Natural killer cell treated with Interleukin-12 subunit alpha and Interleukin-12 subunit beta and Interleukin-15 and Interleukin-18, amount 100 ng/mL, for 72 hours (primary cell): ENCODE measurements at regions not wholly inside any gene's neighbourhood (a gene's known extent, or its start where the extent isn't known, plus 50 kb on each side); places are given as distances from the start of the nearest gene placed in this dataset.
"Not testable (repeated sequence)": the region's sequence is repeated elsewhere in the genome, so short reads cannot be mapped to it uniquely, and the experiment has no call there.

Experiments
- ATAC-seq, 2 donors: fragments of 150-1000 bp; cut with Tn5 transposase in 1 of 2; sonication (Bioruptor Pico), chemical (Tn5 transposase) in 1 of 2; 2 replicates each; pipeline ENCODE4 v1.10.0; 2021
- DNase-seq: peaks from one replicate; pipeline ENCODE4 v3.0.0; 2022; ENCODE audit warnings: low spot score
- H3K27ac Mint-ChIP-seq, 2 donors: 1 replicate in 1 of 2; 2 replicates in 1 of 2; pipeline ENCODE4 v1.8.0; 2022; ENCODE audit warnings: mixed read lengths in 2 of 2, mild to moderate bottlenecking in 1 of 2, moderate library complexity in 1 of 2
- H3K27me3 Mint-ChIP-seq, 2 donors: 1 replicate in 1 of 2; 2 replicates in 1 of 2; pipeline ENCODE4 v1.8.0; 2022; ENCODE audit warnings: mixed read lengths in 2 of 2
- H3K36me3 Mint-ChIP-seq: one replicate; pipeline ENCODE4 v1.8.0; 2022; ENCODE audit warnings: mixed read lengths
- H3K4me1 Mint-ChIP-seq, 2 donors: 1 replicate in 1 of 2; 2 replicates in 1 of 2; pipeline ENCODE4 v1.8.0; 2022; ENCODE audit warnings: low read depth in 2 of 2, mixed read lengths in 2 of 2, mild to moderate bottlenecking in 1 of 2
- H3K4me3 Mint-ChIP-seq: one replicate; pipeline ENCODE4 v1.8.0; 2022; ENCODE audit warnings: mixed read lengths
- H3K9me3 Mint-ChIP-seq: 2 replicates; pipeline ENCODE4 v1.8.0; 2022; ENCODE audit warnings: mixed read lengths

DNA sequence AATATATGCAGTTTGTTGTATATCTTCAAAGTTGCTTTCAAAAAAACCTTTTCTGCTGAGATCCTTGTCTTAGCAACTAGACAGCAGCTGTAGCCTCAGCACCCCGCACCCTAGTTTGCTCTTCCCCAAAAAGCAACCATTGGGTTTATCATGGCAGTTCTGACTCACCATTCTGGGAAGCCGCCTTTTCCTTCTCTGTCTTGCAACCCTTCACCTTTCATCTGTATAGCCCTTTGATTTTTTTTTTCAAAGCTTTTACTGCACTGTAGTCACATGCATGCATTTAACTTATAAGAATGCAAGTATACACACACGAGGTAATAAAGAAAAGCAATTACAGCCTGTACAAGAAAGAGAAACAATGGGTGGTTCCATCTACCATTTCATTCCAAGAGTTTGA is 65.1 kb upstream of the THBS1 start:
- Mint-ChIP-seq H3K4me3 (no peak overlapping the region), H3K4me1 (no peaks in the 10 kb centered on the region), H3K27me3 (peaks cover 31 to 53% of the 10 kb centered on the region in 2 donors), H3K36me3 (peaks cover 6% of the 10 kb centered on the region), H3K9me3 (no peaks in the 10 kb centered on the region), H3K27ac (no peak overlapping the region)
- DNase-seq, result no peak
- ATAC-seq, result no peak

GRCh38 chr15:39517122-39517855 is 63.6 kb upstream of the THBS1 start:
- ATAC-seq (no peak), DNase-seq (no peak)
- H3K27ac Mint-ChIP-seq, result no peak overlapping the region
- H3K36me3 Mint-ChIP-seq, result peaks cover 6% of the 10 kb centered on the region
- no peaks in the 10 kb centered on the region for H3K4me1 Mint-ChIP-seq
- peaks cover 26 to 45% of the 10 kb centered on the region in 2 donors for H3K27me3 Mint-ChIP-seq
- no peak overlapping the region for H3K4me3 Mint-ChIP-seq
- H3K9me3 Mint-ChIP-seq, result no peaks in the 10 kb centered on the region

DNA sequence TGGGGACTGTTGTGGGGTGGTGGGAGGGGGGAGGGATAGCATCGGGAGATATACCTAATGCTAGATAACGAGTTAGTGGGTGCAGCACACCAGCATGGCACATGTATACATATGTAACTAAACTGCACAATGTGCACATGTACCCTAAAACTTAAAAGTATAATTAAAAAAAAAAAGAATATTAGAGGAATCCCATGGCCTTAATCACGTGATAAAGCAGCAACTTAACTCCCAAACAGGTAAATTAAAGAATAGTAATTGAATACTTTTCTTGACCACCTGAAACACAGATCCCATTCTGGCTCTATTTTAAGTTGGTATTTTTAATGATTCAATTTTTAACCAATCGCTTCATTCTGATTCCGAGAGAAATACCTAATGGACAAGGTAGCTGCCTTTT is 56.9 kb upstream of the THBS1 start:
- DNase-seq, H3K4me1 Mint-ChIP-seq, ATAC-seq, H3K27ac Mint-ChIP-seq, H3K9me3 Mint-ChIP-seq, H3K4me3 Mint-ChIP-seq, H3K36me3 Mint-ChIP-seq: not testable (repeated sequence)
- H3K27me3 Mint-ChIP-seq, result peaks cover 8 to 16% of the 10 kb centered on the region in 2 donors

DNA sequence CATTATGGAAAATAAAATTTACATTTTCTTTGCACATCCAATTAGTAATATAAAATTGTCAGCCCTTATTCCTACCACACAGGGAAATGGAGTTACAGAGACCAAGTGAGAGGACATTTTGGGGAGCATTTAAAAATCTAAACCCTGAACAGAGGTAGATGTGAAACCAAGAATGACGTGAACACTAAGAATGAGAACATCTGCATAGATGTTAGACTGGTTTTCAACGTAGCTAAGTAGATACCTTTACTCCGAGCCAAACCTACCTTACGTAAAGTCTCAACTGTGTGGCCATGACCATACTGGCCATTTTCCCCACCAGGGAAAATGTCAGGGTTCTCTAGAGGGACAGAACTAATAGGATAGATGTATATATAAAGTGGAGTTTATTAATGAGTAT is 51.4 kb upstream of the THBS1 start:
- no peak for ATAC-seq
- Mint-ChIP-seq H3K27me3 (peaks cover 10 to 20% of the 10 kb centered on the region in 2 donors), H3K27ac (no peak overlapping the region), H3K9me3 (no peaks in the 10 kb centered on the region), H3K4me1 (peaks cover 4% of the 10 kb centered on the region in 2 donors), H3K36me3 (no peaks in the 10 kb centered on the region), H3K4me3 (no peak overlapping the region)
- DNase-seq, result no peak

GRCh38 chr15:39530480-39531342 is 50.2 kb upstream of the THBS1 start:
- H3K4me1 Mint-ChIP-seq, result peaks cover 4% of the 10 kb centered on the region in 2 donors
- ATAC-seq (no peak), DNase-seq (no peak)
- H3K27me3 Mint-ChIP-seq, result peaks cover 7 to 23% of the 10 kb centered on the region in 2 donors
- H3K36me3 Mint-ChIP-seq, result no peaks in the 10 kb centered on the region
- no peaks in the 10 kb centered on the region for H3K9me3 Mint-ChIP-seq
- no peak overlapping the region for H3K4me3 Mint-ChIP-seq
- H3K27ac Mint-ChIP-seq, result no peak overlapping the region
